ENCODE measurements at regions not wholly inside any gene's neighbourhood (a gene's known extent, or its start where the extent isn't known, plus 50 kb on each side); places are given as distances from the start of the nearest gene placed in this dataset.

- TF ChIP-seq USF2 (IDR thresholded peaks at IDR 0.05; ENCODE audit: low read depth, low read length): no peak
- TF ChIP-seq USF2 (CRISPR knock-in tag; IDR thresholded peaks at IDR 0.05; ENCODE audit: borderline replicate concordance): no peak
- TF ChIP-seq NFIB (CRISPR knock-in tag; IDR thresholded peaks at IDR 0.05; ENCODE audit: borderline replicate concordance): no peak
- no peak for TF ChIP-seq HOXA3 (CRISPR knock-in tag; IDR thresholded peaks at IDR 0.05)
- Histone ChIP-seq H3K4me3 (replicated peaks in 1 of 3; ENCODE audit: insufficient read depth in 1 of 3, low read depth in 2 of 3, low read length in 3 of 3) (no peak overlapping the region), H3K9me3 (ENCODE audit: low read length) (no peaks in the 10 kb centered on the region), H4K20me1 (ENCODE audit: insufficient read depth, low read length) (no peaks in the 10 kb centered on the region), H3K36me3 (replicated peaks in 1 of 2; ENCODE audit: control insufficient read depth in 1 of 2, insufficient read depth in 2 of 2, low read length in 2 of 2) (no peaks in the 10 kb centered on the region), H2AFZ (ENCODE audit: low read length) (no peak overlapping the region), H3K27ac (ENCODE audit: extremely low read length, insufficient read depth, low read length) (no peak overlapping the region), H3K4me1 (ENCODE audit: insufficient read depth, low read length) (peaks cover 70% of the 10 kb centered on the region), H3K9ac (ENCODE audit: insufficient read depth, low read depth, low read length) (no peak overlapping the region), H3K27me3 (ENCODE audit: control insufficient read depth in 1 of 2, insufficient read depth in 2 of 2, low read length in 2 of 2) (no peaks in the 10 kb centered on the region), H3K79me2 (ENCODE audit: insufficient read depth, low read length) (no peaks in the 10 kb centered on the region), H3K4me2 (ENCODE audit: low read depth, low read length) (no peak overlapping the region)
- no peak for DNase-seq (ENCODE audit: low spot score)
- in situ Hi-C loops (cut with HindIII; ENCODE audit: extremely low pct_ligation_motif_present, low pct_unique_long_range_greater_than_20kb) (no loop called here), intact Hi-C loops (cut with micrococcal nuclease; ENCODE audit: unreplicated experiment) (no loop called here)
- FAIRE-seq: no peak
- ChIA-PET POLR2A (no interaction called here), CTCF (ENCODE audit: low intra/inter-chr PET ratio, low total read pairs) (no interaction called here)
- no TSS peak for BruUV-seq (replicated peaks)
- ATAC-seq: no peak
- 56% methylated on average over 1 of the region's 1 CpG for WGBS (ENCODE audit: low lambda C conversion rate)
Measured at GRCh38 chr9:95735701-95736100, 139.8 kb upstream of the ERCC6L2 start.

GRCh38 chr9:95733741-95734666 is 141.5 kb upstream of the ERCC6L2 start:
- Histone ChIP-seq H4K20me1 (ENCODE audit: insufficient read depth, low read length) (no peaks in the 10 kb centered on the region), H2AFZ (ENCODE audit: low read length) (no peak overlapping the region), H3K36me3 (replicated peaks in 1 of 2; ENCODE audit: control insufficient read depth in 1 of 2, insufficient read depth in 2 of 2, low read length in 2 of 2) (no peaks in the 10 kb centered on the region), H3K9me3 (ENCODE audit: low read length) (no peaks in the 10 kb centered on the region), H3K79me2 (ENCODE audit: insufficient read depth, low read length) (no peaks in the 10 kb centered on the region), H3K4me1 (ENCODE audit: insufficient read depth, low read length) (peaks cover 80% of the 10 kb centered on the region), H3K27me3 (ENCODE audit: control insufficient read depth in 1 of 2, insufficient read depth in 2 of 2, low read length in 2 of 2) (no peaks in the 10 kb centered on the region), H3K4me2 (ENCODE audit: low read depth, low read length) (no peak overlapping the region), H3K9ac (ENCODE audit: insufficient read depth, low read depth, low read length) (no peak overlapping the region), H3K4me3 (replicated peaks in 1 of 3; ENCODE audit: insufficient read depth in 1 of 3, low read depth in 2 of 3, low read length in 3 of 3) (no peak overlapping the region), H3K27ac (ENCODE audit: extremely low read length, insufficient read depth, low read length) (no peak overlapping the region)
- 58% methylated on average over 12 of the region's 12 CpGs for WGBS (ENCODE audit: low lambda C conversion rate)
- no peak for ATAC-seq
- no peak for DNase-seq (ENCODE audit: low spot score)
- no peak for FAIRE-seq
- no TSS peak for BruUV-seq (replicated peaks)
- no peak for TF ChIP-seq RARG (CRISPR knock-in tag; IDR thresholded peaks at IDR 0.05; ENCODE audit: low read depth)
- no peak for TF ChIP-seq ZNF577 (CRISPR knock-in tag; IDR thresholded peaks at IDR 0.05; ENCODE audit: borderline replicate concordance, low read depth)
- TF ChIP-seq YY1 (IDR thresholded peaks at IDR 0.05; ENCODE audit: insufficient read depth, insufficient replicate concordance, low read depth, low read length): no peak
- TF ChIP-seq MYC (CRISPR knock-in tag; IDR thresholded peaks at IDR 0.05; ENCODE audit: borderline replicate concordance): no peak
- CTCF ChIA-PET (ENCODE audit: low intra/inter-chr PET ratio, low total read pairs): no interaction called here
- in situ Hi-C loops (cut with HindIII; ENCODE audit: extremely low pct_ligation_motif_present, low pct_unique_long_range_greater_than_20kb): no loop called here
- intact Hi-C loops (cut with micrococcal nuclease; ENCODE audit: unreplicated experiment): no loop called here
- POLR2A ChIA-PET: no interaction called here

Measured in HepG2 (cell line).